ENCODE measurements at regions not wholly inside any gene's neighbourhood (a gene's known extent, or its start where the extent isn't known, plus 50 kb on each side); places are given as distances from the start of the nearest gene placed in this dataset.
A peak's percentile ranks its signal among the peaks of the same experiment; 100 is the strongest.

DNA sequence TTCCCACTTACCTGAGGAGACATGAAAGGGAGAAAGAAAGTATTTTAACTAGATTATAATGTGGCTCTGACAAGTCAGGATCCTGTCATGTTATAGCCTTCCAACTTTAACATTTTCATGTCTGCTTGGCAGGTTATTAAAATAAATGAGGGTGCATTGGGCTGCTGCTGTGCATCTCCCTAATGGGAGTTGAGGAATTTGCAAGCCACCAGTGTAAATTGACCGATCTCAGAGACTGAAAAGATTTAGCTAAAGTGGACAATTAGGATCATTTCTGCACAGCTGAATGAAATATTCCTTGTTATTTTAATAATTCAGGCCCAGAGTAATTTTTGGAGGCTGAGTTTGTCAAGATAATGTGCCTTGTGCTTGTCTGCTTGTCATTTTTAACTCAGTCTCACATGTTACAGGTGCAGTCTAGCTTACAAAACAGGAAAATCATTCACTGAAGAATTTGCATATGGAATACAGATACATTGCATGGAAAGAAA, 366.3 kb upstream of the ADAMTS16 start:
- DNase-seq: no peak

DNA sequence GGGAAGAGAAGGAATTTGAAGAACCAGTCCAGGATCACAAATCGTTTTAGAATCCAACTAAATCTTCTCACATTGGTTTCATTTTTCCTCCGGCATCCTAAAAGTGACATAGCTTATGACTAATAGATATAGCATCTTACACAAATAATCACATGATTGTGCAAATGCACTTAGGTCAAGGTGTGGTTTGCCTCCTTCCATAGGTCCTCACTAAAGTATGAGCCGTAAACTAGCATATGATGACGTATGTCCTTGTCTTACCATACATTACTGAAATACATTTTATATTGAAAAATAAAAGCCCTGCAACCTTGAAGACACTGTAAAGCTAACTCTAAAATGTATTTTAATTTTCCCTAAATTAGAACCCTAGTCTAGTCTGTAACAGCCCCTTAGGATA, 362.7 kb upstream of the ADAMTS16 start:
- DNase-seq: no peak

DNA sequence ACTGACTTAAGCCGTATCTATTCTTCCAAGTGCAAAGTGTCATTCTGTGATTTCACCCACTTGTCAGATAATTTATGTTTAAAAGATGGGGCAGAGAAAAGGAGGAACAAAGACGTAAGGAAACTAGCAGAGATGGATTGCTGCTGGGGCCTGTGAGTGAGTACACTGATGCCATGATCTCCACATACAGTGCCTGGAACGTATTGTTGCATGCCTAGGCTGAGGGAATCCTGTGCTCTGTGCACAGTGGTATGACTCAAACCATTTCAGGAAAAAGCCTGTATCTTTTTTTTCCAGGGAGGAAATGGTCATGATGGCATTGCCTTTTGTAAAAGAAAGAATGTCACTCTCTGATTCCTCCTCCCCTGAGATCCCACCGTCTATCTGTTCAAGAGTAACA, 359.5 kb upstream of the ADAMTS16 start:
- no peak for DNase-seq

DNA sequence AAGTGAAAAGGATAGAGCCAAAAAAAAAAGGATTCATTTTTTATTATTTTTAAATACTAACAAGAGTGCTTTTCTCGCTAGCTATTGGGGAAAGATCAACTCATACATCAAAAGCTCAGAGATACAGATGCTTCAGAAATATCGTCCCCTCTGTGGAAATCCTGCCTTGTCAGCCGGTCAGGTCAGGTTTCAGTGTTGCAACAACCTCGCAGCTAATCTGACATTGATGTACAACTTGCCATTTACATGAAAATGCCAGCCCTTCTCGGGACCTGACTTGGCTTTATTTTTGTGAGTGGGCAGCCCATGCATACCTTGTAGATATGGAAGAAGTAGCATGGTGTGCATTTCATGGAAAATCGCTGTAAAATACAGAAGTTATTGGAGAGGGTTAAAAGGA, 358.8 kb upstream of the ADAMTS16 start:
- DNase-seq: no peak

DNA sequence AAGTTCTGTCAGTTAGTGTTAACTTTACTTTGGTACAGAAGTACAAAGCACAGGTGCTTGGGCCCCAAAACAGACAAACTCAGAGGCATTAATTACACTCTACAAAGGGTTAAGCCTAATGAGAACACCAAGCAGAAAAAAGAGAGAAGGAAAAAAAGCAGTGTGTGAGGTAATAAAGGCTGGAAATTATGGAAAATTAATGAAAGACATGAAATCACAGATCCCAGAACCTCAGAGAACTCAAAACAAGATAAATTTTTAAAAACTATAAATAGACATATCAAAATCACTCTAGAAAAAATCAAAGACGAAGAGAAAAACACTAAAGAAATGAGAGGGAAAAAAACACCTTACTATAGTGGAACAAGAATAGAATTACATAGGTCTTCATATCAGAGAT, 354.2 kb upstream of the ADAMTS16 start:
- no peak for DNase-seq

DNA sequence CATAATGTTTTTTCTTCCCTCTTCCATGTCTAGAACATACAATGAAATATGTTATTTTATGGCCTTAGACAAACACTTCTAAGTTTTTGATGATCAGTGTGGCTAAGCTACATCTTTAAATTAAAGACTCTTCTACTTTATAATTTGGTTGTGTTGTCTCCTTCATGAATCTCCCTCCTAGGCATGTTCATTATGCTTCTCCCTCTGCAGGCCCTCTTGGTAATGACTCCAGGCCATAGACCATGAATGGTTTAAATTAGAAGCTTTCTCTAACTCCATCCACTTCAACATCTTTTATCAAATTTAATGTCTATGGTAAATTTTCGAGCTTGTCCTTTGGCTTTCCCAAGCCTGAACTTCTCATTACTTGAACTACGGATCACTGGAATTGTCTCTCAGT, 342.7 kb upstream of the ADAMTS16 start:
- DNase-seq: no peak

DNA sequence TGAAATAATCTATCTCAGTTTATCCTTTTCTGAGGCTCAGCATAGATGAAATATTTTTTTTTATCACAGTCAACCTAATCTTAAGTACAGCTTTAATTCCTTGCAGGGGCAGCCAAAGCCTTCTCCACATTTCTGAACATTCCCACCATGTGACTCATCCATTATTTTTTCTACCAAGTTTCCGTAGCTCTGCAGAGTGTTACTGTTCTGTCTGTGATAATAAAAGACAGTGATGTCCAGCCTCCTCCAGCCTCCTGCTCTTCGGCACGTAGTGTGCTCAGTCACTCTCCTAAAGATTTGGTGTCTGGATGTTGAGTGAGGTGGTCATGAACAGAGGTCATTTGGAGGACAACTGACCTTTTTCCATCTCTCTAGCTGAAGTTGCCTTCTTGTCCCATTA, 338.1 kb upstream of the ADAMTS16 start:
- peak; percentile 60 for DNase-seq

DNA sequence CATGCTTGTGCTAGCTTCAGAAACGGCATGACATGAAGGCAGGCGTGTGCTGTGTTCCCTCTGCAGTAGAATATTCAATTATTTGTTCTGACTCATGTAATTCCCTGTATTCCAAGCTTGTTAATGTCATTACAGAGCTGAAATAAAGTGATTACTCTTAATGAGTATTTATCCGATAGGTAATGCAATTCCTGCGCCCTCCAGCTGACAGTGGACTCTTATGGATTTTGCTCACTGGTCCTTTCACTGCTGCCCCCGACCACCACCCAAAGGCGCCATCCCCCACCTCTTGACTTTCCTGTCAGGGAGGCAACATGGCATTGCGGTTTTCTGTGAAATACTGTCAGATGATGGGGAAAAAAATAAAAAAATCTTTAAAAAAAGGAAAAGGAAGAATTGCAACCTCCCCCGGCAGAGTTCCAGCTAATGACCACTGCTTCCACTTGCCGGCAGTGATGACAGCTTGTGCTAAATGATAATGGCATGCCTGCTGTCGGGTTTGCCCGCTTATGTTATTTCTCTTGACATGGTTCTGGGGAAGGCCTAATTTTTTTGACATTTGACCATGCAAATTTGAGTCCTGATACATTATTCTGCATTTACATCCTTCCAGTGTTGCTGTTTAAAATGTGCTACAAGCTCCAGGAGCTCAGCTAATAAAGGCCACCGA, 335.3 kb upstream of the ADAMTS16 start:
- DNase-seq: no peak

DNA sequence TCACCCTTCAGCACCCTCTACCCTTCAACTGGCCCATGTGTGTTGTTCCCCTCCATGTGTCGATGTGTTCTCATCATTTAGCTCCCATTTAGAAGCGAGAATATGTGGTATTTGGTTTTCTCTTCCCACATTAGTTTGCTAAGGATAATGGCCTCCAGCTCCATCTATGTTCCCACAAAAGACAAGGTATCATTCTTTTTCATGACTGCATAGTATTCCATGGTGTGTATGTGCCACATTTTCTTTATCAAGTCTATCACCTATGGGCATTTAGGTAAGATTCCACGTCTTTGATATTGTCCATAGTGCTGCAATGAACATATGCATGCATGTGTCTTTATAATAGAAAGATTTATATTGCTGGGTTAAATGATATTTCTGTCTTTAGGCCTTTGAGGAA, 325.1 kb upstream of the ADAMTS16 start:
- no peak for DNase-seq

DNA sequence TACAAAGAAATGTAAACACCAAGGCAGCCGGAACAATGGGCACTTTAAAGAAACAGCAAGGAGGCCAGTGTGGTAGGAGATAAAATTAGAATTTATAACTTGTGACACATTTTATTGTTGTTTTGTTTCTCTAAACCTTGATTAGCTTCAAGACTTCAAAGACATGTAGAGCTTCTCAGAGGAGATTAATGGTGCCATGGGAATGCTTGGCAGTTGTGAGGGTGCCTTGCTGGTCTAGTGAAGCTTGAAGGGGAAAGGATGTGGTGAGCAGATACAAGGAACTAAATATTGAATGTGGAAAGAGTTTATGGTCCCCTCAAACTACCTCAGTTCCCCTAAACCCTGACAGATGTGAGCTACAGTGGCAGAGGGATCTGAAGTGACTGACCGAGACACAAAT, 322.4 kb upstream of the ADAMTS16 start:
- no peak for DNase-seq

DNA sequence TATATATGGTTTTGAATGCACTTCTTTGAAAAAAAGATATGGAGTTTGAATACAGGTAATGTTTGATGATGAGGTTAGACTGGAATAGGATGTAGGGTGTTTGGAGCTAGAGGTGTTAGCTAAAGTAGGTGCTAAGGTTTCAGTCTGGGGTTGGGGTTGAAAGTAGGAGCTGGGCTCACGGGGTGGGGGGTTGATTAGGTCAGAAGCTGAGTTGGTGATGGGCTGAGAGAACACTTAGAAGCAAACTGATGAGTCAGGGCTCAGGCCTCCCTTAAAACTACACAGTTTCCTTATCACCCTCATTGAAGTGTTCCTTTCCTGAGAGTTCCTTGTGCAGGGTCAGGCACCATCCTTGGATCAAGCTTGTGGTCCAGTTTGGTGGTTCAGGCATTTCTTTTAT, 308.8 kb upstream of the ADAMTS16 start:
- no peak for DNase-seq

DNA sequence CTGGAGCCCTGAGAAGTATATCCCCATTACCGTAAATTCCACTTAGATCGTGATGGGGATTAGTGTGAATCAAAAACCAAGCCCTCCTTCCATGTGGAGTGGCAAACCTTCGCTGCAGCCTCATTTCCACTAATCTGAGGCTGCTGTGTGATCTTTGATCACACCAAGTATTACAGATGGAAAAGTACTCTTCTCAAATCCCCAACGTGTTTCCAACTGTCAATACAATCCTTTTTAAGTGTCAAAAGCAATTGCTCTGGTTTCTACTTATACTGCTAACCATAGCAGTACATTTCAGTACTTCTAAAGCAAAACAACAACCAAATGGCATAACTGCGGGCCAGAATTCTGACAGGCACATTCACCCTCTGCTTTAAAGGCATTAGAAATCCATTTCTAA, 307.7 kb upstream of the ADAMTS16 start:
- DNase-seq: no peak

DNA sequence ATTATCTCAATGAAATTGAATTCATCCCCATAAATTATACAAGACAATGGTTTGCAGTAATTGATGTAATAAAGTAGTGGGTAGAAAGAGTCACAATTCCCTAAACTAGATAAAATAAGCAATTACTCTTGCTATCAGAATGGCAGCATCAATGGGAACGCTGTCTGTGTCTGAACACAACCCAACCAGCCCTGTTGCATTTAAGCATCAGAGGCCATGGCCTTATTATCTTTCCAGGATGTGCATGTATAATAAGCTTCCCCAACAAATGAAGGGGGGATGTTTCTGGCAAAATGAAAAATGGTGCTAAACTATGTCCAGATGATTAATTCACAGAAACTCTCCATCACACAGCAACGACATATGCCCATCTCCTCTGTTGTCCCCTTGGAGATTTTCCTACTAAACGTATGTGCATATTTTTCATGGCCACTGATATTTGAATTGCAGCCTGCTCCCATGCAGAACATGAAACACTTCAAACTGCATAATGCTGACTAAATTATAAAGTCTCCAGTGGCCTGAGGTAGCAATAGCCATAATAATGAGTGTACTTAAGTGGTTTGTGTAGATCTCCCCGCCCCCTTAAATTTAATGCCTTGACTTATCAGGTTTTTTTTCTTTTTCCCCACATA, 306.9 kb upstream of the ADAMTS16 start:
- no peak for DNase-seq

DNA sequence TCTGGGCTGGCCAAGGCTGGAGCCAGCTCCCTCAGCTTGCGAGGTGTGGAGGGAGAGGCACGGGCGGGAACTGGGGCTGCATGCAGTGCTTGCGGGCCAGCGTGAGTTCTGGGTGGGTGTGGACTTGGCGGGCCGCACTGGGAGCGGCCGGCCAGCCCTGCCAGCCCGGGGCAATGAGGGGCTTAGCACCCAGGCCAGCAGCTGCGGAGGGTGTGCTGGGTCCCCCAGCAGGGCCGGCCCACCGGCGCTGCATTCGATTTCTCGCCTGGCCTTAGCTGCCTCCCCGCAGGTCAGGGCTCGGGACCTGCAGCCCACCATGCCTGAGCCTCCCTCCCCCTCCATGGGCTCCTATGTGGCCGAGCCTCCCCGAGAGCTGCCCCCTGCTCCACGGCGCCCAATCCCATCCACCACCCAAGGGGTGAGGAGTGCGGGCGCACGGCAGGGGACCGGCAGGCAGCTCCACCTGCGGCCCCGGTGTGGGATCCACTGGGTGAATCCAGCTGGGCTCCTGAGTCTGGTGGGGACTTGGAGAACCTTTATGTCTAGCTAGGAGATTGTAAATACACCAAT, 302.6 kb upstream of the ADAMTS16 start:
- DNase-seq: no peak

DNA sequence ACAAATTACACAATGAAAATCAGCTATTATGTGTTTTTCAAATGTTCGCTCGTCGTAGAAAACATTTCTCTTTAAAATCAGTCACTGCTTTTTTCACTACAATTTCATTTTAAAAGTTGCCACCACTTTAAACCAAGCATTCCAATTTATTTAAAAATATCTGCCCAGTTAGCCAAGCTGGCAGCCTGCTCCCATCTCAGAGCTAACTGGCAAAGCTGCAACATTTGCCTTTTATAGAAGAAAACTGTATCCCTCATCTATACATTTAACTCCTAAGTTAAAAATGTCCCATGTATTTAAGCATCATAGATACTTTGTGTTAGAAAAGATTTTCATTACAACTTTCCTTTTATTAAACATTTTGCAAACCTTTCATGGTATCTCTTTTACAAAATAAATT, 294.9 kb upstream of the ADAMTS16 start:
- no peak for DNase-seq

DNA sequence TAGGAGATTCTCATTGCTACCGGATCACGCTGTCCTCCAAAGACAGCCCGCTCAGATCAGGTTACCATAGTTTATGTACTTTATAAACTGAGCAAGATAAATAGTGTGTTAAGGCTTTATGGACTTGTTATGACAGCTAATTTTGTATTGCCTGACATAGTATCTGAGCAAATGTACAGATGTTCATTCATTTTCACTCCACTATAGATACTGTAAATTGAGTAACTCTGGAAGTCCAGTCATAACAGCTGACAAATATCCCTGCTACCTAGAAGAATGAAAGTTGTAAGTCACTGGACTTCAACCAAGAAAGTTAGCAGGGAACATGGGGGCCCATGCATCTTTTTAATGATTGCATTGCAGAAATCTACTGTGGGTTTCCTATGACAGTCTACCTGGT, 292.4 kb upstream of the ADAMTS16 start:
- no peak for DNase-seq

DNA sequence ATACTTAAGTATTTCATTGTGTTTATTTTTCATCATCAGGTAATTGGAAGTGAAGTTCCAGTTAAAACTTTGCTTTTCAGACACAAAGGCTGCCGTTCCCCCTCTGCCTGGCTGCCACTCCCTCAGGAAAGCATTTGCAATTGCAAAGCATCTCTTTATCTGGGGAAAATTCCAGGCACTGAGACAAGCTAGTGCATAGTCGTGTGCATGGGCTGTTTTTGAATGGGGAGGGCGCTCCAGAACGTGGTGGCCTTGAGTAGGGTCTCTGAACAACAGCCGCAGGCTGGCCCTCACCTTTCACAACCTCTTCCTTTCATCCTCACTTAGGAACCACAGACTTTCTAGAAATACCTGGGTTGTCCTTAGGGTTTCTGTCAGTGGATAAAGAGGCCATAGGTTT, 285.1 kb upstream of the ADAMTS16 start:
- DNase-seq: no peak

DNA sequence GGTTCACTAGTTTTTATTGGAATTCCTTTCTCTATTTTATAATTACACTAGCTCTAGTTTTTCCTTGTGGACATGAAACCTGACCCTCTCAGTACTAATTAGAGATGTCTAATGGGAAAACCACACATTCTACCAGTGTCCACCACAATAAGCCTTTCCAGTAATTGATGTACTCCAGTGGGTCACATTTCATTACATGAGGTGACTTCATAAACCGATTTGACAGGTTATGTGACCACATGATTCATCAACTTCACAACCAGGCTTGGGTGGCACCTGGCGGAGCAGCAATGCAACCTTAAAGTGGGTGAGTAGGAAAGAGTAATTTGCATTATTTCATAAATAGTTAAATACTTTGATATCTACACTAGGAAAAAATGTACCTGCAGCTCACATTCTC, 284.2 kb upstream of the ADAMTS16 start:
- DNase-seq: no peak

DNA sequence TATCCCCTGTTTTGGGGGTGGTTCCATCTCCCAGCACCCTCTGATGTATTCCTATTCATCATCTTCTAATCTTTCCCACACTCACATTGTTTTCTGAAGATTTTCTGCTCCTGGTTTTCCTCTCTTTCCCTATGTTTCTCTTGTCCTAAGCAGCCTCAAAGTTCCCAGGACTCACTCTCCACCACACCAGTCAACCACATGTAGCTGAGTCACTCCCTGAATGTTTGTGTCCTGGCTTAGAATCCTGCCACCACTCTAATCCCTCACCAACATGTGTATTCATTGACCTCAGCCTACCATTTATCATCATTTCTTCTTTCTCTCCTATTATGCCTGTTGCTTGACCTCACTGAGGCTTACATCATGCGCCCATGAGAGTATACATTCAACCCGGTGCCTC, 282.4 kb upstream of the ADAMTS16 start:
- DNase-seq: no peak

DNA sequence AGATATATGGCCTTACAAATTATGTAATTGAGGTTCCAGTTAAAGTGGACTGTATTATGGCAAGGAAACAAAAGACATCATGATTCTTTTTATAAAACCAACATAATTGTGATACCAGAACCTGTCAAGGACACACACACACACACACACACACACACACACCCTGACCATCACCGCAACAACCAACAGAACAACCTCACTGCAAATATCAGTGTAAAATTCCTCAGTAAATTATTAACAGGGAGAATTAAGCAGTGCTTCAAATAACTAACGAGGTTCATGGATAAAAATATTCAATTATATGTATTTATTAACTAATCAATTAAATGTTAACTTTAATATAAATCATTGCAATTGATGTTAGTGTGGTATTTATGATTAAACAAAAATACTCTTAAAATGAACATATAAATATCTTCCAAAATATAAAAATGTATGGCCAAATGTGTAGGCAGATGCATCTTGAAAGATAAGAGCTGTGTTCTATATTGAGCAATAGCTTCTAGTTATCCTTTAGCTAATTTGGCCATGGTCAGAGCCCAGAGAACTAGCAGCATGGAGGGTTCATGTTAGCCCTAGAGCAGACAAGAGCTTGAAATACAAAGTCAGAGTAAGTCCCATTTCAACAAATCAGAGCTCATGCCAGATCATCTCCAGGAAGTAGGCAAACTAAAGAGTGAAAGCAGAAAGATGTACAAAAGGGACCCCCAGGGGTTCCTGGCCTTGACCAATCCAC, 280.5 kb upstream of the ADAMTS16 start:
- no peak for DNase-seq

DNA sequence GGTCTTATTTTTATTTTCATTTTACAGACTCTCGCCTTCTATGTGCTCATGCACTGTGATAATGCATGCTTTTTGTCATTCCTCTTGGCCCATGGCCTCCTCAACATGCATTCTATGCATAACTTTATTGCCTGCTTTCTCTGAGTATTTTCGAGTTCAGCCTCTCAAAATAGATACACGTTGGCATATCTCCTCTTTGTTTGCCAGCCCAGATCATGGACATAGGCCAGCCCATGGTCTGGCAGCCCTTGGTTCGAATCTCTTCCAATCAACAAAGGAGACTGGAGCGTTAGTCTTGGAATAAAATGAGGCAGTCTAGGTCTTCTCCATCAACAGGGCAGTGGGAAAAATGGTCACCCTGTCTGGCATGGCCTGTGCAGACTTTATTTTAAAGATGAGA, 279.5 kb upstream of the ADAMTS16 start:
- no peak for DNase-seq

DNA sequence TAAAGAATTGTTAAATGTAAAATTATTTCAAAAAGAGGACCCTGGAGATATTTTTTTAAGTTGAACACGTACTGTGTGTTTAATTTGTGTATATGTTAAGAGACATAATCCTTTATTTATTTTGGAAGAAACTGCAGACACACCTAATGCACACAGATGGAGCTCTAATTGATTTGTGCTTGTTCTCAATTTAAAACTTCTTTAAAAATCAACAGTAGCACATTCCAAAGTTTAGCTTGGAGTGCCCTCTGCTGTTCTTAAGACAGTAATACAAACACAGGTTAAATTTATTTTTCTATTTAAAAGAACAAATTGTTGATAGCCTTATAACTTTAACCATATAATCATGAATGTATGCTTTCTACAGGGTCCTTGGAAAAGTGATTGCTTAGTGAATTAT, 277.6 kb upstream of the ADAMTS16 start:
- DNase-seq: peak; percentile 33

DNA sequence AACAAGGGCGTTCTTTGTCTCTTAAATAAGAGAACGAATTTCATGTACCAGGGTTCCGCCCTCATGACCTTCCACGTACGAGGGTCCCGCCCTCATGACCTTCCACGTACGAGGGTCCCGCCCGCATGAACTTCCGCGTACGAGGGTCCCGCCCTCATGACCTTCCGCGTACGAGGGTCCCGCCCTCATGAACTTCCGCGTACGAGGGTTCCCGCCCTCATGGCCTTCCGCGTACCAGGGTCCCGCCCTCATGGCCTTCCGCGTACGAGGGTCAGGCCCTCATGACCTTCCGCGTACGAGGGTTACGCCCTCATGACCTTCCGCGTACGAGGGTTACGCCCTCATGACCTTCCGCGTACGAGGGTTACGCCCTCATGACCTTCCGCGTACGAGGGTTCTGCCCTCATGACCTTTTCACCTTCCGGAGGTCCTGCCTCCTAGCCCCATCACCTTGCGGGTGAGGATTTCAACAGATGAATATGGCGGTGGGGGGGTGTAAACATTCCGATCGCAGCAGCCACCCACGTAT, 273.9 kb upstream of the ADAMTS16 start:
- no peak for DNase-seq

DNA sequence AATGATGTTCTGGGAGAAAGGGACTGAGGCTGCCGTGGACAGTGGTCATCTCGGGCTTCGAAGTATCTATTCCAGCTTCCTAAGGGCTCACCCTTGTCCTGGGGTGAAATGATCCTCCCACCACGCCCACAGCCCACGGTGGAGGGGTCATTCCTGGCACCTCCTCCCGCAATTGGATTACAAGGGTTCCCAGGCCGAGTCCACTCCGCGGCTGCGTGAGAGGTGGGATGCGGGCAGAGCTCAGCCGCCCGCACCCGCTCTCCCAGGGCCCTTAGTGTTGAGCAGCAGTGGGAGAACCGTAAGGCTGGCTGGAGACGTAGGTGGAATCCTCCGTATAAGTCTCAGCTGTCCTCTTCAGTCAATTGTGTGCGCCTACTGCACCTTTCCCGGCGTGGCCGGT, 273.3 kb upstream of the ADAMTS16 start:
- no peak for DNase-seq

Measured in fibroblast of upper back skin (primary cell).